CD4-positive, alpha-beta T cell treated with Interleukin-12 subunit alpha and Interleukin-12 subunit beta, for 1 hour (primary cell): ENCODE measurements at regions not wholly inside any gene's neighbourhood (a gene's known extent, or its start where the extent isn't known, plus 50 kb on each side); places are given as distances from the start of the nearest gene placed in this dataset.
"Not testable (repeated sequence)": the region's sequence is repeated elsewhere in the genome, so short reads cannot be mapped to it uniquely, and the experiment has no call there.

ENCODE experiments used
- DNase-seq: peaks from one replicate; pipeline ENCODE4 v3.0.0-alpha.2; 2020

DNA sequence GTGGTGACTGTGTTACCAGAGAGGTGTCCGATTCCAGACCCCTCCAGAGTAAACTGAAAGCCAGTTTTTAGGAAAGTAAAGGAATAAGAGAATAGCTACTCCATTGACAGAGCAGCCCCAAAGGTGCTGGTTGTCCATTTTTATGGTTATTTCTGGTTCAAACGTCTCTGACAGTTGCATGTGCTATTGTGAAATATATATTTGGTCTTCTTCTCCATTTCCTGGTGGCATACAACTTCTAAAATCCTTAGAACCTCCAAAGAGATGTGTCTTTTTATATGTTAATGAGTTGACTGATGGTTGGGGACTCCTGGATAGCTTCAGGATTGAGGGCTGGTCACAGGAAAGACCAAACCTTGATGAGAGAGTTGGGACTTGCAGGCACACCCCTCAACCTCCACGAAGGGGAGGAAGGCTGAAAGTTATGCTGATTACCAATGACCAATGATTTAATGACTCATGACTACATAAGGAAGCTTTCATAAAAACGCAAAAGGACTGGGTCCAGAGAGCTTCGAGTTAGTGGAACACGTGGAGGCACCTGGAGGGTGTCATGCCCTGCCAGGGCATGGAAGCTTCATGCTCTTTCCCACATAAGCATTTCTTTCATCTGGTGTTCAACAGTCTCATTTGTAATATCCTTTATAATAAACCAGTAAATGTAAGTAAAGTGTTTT is 100.7 kb downstream of the SLC16A1 start:
- DNase-seq = no peak

DNA sequence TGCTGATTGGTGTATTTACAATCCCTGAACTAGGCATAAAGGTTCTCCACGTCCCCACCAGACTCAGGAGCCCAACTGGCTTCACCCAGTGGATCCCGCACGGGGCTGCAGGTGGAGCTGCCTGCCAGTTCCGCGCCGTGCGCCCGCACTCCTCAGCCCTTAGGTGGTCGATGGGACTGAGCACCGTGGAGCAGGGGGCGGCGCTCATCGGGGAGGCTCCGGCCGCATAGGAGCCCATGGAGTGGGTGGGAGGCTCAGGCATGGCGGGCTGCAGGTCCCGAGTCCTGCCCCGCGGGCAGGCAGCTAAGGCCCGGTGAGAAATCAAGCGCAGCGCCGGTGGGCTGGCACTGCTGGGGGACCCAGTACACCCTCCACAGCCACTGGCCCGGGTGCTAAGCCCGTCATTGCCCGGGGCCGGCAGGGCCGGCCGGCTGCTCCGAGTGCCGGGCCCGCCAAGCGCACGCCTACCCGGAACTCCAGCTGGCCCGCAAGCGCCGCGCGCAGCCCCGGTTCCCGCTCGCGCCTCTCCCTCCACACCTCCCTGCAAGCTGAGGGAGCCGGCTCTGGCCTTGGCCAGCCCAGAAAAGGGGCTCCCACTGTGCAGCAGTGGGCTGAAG is 101.5 kb downstream of the SLC16A1 start:
- DNase-seq = not testable (repeated sequence)

DNA sequence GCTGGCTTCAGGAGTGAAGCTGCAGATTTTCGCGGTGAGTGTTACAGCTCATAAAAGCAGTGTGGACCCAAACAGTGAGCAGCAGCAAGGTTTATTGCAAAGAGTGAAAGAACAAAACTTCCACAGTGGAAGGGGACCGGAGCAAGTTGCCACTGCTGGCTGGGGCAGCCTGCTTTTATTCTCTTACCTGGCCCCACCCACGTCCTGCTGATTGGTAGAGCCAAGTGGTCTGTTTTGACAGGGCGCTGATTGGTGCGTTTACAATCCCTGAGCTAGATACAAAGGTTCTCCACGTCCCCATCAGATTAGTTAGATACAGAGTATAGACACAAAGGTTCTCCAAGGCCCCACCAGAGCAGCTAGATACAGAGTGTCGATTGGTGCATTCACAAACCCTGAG is 102.1 kb downstream of the SLC16A1 start:
- DNase-seq = not testable (repeated sequence)

DNA sequence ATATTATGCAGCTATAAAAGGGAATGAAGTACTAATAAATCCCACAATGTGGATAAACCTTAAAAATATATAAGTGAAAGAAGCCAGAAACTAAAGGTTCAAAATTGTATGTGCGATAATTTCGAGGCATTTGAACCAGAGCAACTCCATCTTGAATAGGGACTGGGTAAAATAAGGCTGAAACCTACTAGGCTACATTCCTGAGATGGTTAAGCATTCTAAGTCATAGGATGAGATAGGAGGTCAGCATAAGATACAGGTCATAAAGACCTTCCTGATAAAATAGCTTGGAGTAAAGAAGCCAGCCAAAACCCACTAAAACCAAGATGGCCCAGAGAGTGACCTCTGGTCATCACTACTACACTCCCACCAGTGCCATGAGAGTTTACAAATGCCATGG is 103.1 kb downstream of the SLC16A1 start:
- DNase-seq = no peak

DNA sequence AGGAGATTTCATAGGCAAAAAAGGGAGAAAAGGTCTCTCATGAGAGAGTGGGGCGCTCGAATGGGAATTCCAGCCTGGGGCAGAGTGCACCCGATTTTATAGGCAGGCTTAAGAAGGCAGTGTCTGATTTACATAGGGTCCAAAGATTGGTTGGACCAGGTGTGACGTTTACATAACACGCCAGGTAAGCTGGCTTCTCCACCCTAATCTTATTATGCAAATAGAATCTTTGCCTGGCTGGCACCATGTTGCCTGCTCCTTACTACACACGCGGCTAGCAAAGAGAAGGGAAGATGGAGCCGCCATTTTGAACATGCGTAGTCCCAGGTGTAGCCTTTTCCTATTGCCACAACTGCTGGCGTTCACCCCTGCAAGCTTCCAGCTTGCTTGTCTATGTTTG is 103.7 kb downstream of the SLC16A1 start:
- no peak for DNase-seq

DNA sequence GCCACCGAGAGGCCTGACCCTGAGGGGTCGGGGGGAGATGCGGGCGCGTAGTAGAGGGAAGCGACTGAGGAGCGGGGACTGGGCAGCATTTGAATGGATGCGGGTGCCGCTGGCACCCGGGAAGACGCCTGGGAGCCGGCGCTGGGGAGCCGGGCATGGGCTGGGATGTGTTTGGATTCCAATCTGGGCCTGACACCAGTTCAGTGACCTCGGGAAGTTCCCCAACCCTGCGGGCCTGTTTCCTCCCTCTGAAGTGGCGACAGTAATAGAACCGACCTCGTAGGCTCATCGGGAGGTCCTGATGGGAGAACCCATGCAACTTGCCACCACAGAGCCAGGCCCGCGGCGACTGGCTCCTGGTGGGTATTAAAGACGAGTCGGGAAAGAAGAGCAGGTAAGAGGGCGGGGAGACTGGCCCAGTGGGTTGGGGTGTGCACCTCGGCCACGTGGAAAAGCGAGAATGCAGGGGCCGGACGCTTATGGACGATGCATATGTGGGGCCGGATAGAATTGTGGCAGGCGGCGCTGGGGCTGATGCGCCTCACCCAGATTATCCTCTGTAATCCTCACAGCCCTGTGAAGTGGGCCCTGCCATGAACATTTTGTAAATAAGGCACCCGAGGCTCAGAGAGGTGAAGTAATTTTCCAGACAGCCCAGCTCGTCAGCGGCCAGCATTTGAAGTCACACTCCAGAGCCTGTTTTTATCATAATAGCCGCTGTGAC is 105.8 kb downstream of the SLC16A1 start:
- no peak for DNase-seq

DNA sequence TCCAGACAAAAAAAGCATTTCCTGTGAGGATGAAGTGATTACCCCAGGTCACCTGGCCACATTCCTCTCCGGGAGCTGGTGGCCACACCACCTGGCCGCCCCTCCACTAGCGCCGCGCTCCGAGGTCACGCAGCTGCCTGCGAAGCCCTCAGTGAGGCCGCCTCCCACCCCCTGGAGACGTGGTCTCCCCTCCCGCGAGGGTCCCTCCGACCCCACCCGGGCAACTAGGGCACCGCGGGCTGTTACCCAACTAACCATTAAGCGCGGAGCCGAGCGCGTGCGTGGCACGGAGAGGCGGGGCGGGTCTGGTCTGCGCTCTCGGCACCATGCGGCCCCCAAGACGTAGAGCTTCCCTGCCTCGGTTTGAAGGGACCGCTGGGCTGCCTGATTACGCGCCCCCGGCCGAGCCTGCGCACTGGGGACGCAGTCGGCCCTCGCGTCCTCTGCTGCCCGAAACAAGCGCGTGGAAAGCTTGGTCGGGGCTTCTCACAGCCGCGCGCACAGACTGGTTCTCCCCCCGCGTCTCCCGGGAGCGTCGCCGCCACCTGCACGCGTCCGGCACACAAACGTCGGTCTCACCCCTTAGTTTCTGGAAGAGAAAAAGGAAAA is 106.5 kb downstream of the SLC16A1 start:
- DNase-seq = no peak

DNA sequence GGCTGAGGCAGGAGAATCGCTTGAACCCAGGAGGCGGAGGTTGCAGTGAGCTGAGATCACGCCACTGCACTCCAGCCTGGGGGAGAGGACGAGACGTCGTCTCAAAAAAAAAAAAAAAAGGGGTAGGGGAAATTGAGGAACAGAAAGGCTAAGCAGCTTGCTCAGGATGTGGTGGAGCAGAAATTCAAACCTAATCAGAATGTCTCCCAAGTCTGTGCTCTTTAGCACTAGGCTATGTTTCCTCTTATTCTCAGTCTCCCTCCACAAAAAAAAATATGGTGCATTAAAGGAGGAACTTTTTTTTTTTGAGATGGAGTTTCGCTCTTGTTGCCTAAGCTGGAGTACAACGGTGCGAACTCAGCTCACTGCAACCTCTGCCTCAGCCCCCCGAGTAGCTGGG is 114.2 kb downstream of the SLC16A1 start:
- no peak for DNase-seq

DNA sequence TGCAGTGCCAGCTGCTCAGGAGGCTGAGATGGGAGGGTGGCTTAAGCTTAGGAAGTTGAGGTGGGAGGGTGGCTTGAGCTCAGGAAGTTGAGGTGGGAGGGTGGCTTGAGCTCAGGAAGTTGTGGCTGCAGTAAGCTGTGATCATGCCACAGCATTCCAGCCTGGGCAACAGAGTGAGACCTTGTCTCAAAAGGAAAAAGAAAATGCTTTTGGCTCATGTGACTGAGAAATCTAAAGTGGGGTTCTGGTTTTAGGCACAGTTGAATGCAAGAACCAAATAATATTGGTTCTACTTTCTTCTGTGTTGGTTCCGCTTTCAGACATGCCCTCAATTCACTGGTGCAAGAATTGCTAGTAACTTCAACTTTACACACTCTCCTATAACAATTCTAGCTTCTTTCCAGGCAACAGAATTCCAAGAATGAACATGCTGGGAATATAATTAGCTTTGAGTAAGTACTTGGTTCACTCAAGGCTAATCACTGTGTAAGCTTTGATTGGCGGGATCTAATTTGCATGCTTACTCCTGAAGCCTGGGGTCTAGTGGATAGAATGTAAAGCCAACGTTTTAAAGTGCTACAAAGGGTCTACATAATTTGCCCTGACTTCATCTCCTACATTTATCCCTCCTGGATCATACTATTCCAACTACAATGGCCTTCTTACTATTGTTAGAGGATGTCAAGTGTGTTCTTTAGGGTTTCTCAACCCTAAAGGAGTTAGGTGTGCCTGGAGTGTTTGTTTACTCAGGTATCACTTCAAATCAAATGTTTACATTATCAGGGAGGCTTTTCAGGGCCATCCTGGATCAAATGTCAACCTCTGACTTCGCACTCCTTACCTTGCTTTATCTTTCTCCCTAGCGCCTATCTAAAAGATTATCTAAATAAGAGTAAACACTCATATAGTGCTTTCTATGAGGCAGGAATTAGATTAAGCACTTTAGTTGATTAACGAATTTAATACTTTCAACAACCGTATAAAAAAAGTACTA is 115.1 kb downstream of the SLC16A1 start:
- no peak for DNase-seq

DNA sequence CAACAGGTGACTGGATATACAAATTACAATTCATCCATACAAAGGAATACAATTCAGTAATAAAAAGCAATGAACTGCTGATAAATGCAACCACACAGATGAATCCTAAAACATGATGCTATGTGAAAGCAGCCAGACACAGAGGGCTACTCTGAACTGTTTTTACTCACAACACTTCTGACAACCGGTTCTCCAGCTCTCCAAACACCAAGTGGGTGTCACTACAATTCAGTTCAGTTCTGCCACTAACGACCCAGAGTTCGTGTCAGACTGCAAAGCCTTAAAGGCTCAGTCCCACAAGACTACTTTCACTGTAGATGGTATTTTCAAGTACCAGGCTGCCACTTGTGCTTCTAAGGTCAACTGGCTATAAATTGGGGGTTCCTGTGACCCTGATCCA is 119.4 kb downstream of the SLC16A1 start:
- no peak for DNase-seq

DNA sequence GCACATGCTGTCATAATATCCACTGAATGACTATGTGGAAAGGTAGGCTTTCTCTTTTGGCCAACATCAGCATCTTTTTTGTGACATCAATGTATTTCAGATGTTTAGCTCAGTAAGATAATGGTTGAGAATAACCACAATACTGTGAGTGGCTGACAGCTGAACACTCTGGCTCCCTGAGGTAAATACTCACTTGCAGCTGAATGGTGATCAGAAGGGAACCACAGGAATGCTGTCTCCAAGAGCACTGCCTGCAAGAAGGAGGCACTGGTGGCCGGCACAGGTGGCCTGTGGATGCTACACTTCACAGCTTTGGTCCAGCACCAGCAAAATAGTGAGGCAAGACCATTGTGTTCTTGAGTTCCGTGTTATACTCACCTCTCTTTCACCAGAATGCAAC is 118.7 kb upstream of the PPM1J start:
- DNase-seq = no peak

DNA sequence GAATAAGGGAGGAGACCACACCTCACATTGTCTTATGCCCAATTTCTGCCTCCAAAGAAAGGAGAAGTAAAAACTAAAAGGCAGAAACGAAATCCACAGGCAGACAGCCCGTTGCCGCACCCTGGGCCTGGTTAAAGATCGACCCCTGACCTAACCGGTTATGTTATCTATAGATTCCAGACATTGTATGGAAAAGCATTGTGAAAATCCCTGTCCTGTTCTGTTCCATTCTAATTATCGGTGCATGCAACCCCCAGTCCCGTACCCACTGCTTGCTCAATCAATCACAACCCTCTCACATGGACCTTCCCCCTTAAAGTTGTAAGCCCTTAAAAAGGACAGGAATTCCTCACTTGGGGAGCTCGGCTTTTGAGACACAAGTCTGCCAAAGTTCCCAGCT is 117.1 kb upstream of the PPM1J start:
- not testable (repeated sequence) for DNase-seq

DNA sequence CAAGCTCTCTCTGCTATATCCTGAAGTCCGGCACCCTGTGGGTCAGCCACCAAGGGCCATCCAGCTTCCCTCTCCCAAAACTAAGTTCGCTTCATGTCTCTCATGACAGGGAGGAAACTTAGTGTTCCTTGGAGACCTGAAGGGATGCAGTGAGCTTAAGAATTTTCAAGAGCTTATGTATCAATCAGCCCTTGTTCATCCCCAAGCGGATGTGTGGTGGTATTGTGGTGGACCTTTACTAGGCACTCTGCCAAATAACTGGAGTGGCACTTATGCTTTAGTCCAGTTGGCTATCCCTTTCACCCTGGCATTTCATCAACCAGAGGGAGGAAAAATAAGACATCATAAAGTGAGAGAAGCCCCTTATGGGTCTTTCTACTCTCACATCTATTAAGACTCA is 114.6 kb upstream of the PPM1J start:
- DNase-seq = not testable (repeated sequence)

DNA sequence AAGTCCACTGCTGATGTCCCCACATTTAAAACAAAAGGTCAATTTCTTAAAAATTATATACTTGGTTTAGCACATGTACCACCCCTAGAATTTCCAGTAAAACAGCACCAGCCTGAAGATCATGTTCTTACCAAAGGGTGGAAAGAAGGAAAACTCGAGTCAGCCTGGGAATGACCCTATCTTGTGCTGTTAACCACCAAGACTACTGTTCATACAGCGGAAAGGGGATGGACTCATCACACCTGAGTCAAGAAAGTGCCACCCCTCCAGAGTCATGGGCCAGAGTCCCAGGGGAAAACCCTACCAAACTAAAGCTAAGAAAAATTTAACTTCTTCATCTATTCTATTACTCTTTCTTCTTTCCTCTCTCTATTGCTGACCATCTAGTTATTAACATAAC is 113.6 kb upstream of the PPM1J start:
- no peak for DNase-seq

DNA sequence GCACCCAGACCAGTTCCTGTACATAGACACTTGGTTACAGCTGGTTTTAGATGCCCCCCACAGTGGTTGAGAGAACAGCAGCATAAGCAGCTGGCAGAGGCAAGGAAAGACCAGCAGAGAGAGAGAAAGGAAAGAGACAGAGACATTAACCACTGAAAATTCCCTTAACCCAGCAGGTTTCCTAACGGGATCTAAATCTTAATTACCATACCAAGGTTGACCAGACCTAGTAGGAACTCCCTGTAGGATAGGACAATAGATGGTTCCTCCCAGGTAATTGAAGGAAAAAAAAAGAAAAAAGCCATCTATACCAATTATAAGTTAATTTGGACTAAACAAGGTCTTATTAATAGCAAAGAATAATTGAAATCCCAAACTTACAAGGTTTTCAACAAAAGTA is 112.3 kb upstream of the PPM1J start:
- DNase-seq = not testable (repeated sequence)

DNA sequence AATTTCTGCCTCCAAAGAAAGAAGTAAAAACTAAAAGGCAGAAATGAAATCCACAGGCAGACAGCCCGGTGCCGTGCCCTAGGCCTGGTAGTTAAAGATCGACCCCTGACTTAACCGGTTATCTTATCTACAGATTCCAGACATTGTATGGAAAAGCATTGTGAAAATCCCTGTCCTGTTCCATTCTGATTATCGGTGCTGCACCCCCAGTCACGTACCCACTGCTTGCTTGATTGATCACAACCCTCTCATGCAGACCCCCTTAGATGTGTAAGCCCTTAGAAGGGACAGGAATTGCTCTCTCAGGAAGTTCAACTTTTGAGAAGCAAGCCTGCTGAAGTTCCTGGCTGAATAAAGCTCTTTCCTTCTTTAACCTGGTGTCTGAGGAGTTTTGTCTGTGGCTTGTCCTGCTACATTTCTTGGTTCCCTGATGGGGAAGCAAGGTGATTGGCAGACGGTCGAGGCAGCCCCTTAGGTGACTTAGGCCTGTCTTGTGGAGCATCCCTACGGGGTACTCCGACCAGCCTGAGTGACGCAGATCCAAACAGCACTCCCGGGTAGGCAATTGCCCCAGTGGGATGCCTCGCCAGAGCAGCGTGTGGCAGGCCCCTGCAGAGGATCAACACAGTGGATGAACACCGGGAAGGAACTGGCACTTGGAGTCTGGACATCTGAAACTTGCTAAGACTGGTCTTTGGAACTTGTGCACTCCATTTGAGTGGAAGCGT is 111.2 kb upstream of the PPM1J start:
- no peak for DNase-seq

DNA sequence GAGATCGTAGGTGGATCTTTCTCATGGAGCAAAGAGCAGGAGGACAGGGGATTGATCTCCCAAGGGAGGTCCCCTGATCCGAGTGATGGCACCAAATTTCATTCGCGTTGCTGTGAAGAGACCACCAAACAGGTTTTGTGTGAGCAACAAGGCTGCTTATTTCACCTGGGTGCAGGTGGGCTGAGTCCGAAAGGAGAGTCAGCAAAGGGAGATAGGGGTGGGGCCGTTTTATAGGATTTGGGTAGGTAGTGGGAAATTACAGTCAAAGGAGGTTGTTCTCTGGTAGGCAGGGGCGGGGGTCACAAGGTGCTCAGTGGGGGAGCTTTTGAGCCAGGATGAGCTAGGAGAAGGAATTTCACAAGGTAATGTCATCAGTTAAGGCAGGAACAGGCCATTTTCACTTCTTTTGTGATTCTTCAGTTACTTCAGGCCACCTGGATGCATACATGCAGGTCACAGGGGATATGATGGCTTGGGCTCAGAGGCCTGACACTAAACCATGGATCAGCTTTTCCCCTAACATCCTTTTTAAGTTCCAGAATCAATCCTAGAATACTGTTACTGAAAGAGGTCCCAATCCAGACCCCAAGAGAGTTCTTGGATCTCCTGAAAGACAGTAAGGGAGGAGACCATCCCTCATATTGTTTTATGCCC is 110.6 kb upstream of the PPM1J start:
- DNase-seq = not testable (repeated sequence)

DNA sequence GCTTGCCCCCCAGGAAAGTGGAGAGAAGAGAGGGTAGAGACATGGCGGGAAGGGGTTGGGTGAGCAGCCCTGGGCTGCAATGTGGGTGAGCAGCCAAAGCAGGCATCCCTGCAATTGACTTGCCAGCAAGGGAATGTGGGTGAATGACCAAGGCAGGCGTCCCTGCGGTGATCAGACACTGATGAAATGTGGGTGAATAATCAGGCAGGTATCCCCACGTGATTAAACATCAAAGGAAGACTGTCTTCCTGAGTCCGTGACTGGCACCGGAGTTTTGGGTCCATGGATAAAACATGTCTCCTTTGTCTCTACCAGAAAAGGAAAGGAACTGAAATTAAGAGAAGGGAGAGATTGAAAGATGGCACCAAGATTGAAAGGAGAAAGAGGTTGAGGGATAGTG is 109.9 kb upstream of the PPM1J start:
- DNase-seq = not testable (repeated sequence)

DNA sequence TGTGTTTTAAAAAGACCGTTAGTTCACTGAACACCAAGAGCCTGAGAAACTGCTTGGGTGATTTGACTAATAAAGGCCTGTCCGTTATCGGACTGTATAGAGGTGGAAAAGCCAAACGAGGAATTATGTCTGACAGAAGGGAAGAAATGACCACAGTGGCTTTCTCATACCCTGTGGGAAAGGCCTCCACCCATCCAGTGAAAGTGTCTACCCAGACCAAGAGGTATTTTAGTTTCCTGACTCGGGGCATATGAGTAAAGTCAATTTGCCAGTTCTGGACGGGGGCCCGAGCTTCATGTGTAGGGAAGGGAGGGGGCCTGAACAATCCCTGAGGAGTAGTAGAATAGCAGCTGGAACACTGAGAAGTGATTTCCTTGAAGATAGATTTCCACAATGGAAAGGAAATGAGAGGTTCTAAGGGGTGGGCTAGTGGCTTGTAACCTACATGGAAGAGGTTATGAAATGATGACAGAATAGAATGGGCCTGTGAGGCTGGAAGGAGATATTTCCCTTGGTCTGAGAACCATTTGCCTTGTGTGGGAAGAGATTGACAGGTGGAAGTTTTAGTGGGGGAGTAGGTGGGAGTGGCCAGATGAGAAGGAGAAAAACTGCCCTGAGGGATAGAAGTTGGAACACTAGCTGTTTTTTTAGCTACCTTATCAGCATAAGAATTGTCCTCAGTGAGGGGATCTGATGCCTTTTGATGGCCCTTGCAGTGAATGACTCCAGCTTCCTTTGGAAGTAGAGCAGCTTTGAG is 106.4 kb upstream of the PPM1J start:
- not testable (repeated sequence) for DNase-seq

DNA sequence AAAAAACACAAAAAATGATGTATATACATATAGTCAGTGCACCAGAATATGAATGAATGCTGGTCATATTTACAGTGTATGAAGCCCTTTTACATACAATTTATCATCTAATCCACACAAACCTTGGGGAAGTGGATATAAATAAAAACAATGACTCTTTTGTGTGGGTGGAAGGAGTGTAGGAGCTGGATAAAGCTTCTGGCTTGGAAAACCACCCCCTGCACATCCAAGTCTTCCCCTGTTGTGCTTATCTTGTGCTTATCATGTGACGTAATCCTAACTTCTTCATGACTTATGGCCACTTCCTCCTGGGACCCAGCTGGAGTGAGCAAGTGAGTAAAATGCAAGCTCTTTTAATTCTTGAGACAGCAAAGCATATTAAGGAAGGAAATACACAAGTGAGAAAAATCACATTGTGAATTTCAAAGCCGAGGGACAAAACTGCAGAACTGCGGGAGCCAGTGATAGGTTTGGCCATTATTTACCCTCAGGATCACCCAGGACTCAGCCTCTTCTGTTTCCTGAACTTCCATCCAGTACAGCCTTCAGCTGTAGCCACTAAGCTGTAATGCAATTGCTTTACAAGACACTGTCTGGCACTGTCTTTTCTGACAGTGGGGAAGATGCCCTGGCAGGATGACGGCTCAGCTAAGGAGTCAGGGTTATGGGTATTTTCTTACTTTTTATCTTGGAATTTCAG is 104.0 kb upstream of the PPM1J start:
- DNase-seq = no peak
